Ectodermal cell (in vitro differentiated cells): ENCODE measurements at regions not wholly inside any gene's neighbourhood (a gene's known extent, or its start where the extent isn't known, plus 50 kb on each side); places are given as distances from the start of the nearest gene placed in this dataset.

Source experiments
- H3K27ac ChIP-seq: 2 replicates; pipeline ENCODE4 v1.7.0; 2013; ENCODE audit warnings: mild to moderate bottlenecking, low read depth, low read length; ENCODE audit not compliant: insufficient read depth, poor library complexity, severe bottlenecking
- H3K27me3 ChIP-seq: 2 replicates; pipeline ENCODE4 v1.7.0; 2013; ENCODE audit warnings: mild to moderate bottlenecking, low read length; ENCODE audit not compliant: insufficient read depth, control insufficient read depth, poor library complexity, severe bottlenecking
- H3K36me3 ChIP-seq: one replicate; pipeline ENCODE4 v1.7.0; 2013; ENCODE audit warnings: low read length; ENCODE audit not compliant: control insufficient read depth, insufficient read depth
- H3K4me1 ChIP-seq: one replicate; pipeline ENCODE4 v1.7.0; 2013; ENCODE audit warnings: low read length; ENCODE audit not compliant: control insufficient read depth, insufficient read depth
- H3K4me3 ChIP-seq: 2 replicates; pipeline ENCODE4 v1.7.0; 2013; ENCODE audit warnings: low read depth, low read length, control low read depth; ENCODE audit not compliant: insufficient read depth
- H3K9me3 ChIP-seq: 2 replicates; pipeline ENCODE4 v1.7.0; 2013; ENCODE audit warnings: mild to moderate bottlenecking, low read length, moderate library complexity; ENCODE audit not compliant: control insufficient read depth
- WGBS, 2 experiments: methylation state at CpG; one replicate each; pipeline ENCODE4 v1.1.7; 2013; ENCODE audit warnings: missing lambda C conversion rate in 2 of 2; 5-methylcytosine and 5-hydroxymethylcytosine counted together

DNA sequence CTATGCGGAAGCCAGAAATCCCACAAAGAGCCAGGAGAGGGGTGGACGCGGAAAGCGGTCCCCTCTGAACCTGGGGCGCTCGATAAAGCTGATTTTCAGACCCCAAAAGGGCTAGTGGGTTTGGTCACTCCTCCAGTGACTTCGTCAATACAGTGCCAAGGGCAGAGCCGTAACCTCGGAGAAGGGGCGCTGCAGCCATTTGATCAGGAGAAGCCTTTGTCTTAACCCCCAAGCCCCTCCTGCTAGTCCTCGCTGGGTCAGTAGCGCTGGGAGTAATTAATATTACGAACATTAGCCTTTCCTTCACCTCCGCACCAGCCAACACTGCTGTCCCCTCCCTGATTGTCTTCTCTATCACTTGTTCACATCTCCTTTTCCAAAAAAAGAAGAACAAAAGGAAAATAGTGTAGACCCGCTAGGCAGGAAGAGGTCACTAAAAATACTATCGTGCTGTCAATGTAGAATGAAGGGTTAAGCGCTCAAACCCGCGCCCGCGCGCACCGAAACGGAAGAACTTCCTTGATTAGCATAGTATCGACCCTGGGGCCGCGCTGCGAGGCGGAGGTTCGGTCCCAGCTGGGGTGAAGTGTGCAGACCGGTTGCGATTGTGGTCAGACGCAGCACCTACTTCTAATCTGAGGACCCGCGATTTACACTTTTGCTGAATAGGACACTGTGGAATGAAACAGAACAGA lies 63.2 kb upstream of the MAPRE2 start:
- Histone ChIP-seq H3K9me3 (no peaks in the 10 kb centered on the region), H3K27me3 (peaks cover 76% of the 10 kb centered on the region), H3K36me3 (no peaks in the 10 kb centered on the region), H3K4me3 (peak overlapping the region; percentile 62), H3K27ac (no peak overlapping the region), H3K4me1 (peaks cover 17% of the 10 kb centered on the region)
- 0 to 1% methylated on average over 34 to 35 of the region's 35 CpGs for WGBS, 2 experiments

DNA sequence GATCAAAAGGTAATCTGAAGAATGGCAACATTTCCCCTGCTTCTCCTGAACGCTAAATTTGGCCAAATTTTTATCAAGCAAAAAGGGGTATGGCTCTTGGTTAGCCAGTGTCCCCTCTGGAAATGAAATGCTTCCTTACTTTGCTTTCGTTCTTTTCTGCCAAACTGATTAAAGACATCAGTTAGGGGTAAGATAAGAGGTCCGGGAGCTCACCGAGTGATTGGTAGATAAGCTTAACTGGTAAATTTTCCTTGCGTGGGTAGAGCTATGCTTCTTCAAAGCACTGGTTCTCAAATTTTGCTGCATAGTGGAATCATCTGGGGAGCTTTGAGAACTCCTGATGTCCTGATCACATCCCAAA lies 62.7 kb upstream of the MAPRE2 start:
- peak overlapping the region; percentile 62 for H3K4me3 ChIP-seq
- no peaks in the 10 kb centered on the region for H3K36me3 ChIP-seq
- peaks cover 17% of the 10 kb centered on the region for H3K4me1 ChIP-seq
- 5 to 8% methylated on average over 5 of the region's 5 CpGs for WGBS, 2 experiments
- no peaks in the 10 kb centered on the region for H3K9me3 ChIP-seq
- no peak overlapping the region for H3K27ac ChIP-seq
- H3K27me3 ChIP-seq: peaks cover 71% of the 10 kb centered on the region

DNA sequence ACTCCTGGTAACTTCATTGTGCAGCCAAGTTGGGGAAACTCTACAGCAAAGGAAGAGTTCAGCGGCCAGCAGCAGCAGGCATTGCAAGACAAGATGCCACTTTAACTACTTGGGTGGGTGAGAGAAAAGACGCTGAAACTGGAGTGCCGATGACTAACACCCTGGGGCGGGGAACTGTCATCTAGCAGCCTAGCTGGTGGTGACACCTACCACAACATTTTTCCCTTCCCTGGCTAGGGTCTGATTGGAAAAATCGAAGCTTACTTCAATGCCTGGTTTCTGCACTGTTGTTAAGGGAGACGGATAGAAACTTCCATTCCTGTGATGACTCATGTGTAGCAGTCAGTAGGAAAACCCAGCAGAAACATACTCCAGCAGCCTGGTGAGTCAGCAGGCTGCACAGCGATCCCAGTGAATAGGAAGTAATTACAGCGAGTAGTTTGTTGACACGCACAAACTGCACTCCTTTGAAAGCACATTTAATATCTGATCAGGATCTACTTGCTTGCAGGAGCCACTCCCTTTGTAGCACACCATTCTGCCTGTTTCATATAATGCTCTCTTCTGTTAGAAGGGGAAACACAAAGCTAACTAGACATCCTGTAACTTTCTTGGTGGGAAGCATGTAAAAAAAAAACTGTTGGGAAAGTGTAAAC lies 62.1 kb upstream of the MAPRE2 start:
- no peak overlapping the region for H3K27ac ChIP-seq
- no peak overlapping the region for H3K4me3 ChIP-seq
- no peaks in the 10 kb centered on the region for H3K9me3 ChIP-seq
- H3K27me3 ChIP-seq: peaks cover 65% of the 10 kb centered on the region
- H3K4me1 ChIP-seq: peaks cover 17% of the 10 kb centered on the region
- 2 to 4% methylated on average over 9 of the region's 9 CpGs for WGBS, 2 experiments
- no peaks in the 10 kb centered on the region for H3K36me3 ChIP-seq

DNA sequence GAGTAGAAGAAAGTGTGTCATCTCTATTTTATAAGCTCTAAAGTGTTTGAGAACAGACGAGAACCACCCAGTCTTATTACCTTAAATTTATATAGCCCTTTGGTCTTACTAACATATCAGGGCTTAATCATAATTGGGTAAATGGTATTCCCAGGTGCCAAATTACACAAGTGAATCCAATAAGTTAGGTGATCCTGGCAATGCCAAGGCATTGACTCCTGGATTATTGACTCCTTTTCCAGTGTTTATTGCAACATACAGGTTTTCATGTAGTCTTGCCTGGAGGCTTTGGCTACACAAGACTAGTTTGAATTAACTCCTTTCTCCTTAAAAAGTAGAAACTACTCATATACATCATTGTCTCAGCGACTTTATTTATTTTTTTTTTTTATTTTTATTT lies 59.7 kb upstream of the MAPRE2 start:
- no peaks in the 10 kb centered on the region for H3K9me3 ChIP-seq
- H3K4me1 ChIP-seq: peaks cover 17% of the 10 kb centered on the region
- WGBS, 2 experiments: 80 to 100% methylated on average over 1 of the region's 2 CpGs
- H3K4me3 ChIP-seq: no peak overlapping the region
- peaks cover 41% of the 10 kb centered on the region for H3K27me3 ChIP-seq
- H3K27ac ChIP-seq: no peak overlapping the region
- H3K36me3 ChIP-seq: no peaks in the 10 kb centered on the region

DNA sequence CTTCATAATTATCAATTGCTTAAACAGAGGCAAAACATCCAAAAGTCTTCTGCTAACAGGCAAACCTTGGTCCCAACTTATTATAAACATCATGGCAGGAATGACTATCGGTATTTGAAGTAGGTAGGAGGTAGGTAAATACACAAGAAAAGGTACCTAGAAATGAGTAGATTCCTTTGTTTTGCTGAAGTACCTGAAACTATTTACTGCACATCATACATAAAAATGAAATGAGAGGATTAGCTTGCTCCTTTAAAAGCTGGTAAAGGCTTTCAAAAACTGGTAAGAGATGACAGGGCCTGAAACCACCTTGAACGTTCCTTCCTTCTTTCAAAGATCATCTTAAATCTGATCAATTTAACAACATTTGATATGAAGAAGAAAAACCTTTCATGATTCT lies 55.2 kb upstream of the MAPRE2 start:
- Histone ChIP-seq H3K4me3 (no peak overlapping the region), H3K4me1 (no peaks in the 10 kb centered on the region), H3K27me3 (no peaks in the 10 kb centered on the region), H3K27ac (no peak overlapping the region), H3K36me3 (no peaks in the 10 kb centered on the region), H3K9me3 (no peaks in the 10 kb centered on the region)
- 86 to 94% methylated on average over 1 of the region's 2 CpGs for WGBS, 2 experiments

DNA sequence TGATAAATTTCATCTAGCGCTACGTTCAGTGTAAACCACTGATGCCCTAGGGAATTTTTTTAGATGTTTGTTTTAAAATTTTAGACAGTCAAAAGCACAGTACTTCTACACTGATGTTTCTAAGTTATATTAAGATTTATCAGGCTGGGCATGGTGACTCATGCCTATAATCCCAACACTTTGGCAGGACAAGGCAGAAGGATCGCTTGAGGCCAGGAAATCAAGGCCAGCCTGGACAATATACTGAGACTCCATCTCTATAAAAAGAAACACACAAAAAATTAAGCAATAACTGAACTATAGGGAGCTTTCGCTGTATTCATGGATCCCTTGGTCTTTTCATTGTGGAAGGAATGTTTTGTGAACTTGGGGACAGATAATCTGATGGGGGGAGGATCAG lies 50.6 kb upstream of the MAPRE2 start:
- Histone ChIP-seq H3K36me3 (no peaks in the 10 kb centered on the region), H3K4me1 (no peaks in the 10 kb centered on the region), H3K9me3 (no peaks in the 10 kb centered on the region), H3K27ac (no peak overlapping the region), H3K27me3 (no peaks in the 10 kb centered on the region), H3K4me3 (no peak overlapping the region)
- WGBS, 2 experiments: 90 to 98% methylated on average over 4 of the region's 4 CpGs

DNA sequence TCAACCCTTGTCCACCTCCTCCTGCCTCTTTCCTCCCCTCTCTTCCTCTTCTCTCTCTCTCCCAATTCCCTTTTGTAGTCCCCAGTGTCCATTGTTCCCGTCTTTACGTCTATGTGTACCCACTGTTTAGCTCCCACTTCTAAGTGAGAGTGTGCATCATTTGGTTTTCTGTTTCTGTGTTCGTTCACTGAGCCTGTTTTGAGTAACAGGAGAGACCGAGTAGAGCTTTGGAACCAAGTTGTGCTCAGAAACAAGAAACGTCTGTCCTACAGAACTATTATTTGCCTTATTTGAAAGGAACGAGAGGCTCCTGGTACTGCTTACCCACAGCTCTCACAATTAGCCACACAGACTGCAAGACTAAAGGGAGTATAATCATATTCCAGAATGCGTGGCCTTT lies 50.1 kb upstream of the MAPRE2 start:
- WGBS, 2 experiments: 91 to 92% methylated on average over 7 of the region's 7 CpGs
- no peak overlapping the region for H3K4me3 ChIP-seq
- H3K27ac ChIP-seq: no peak overlapping the region
- no peaks in the 10 kb centered on the region for H3K27me3 ChIP-seq
- H3K4me1 ChIP-seq: no peaks in the 10 kb centered on the region
- no peaks in the 10 kb centered on the region for H3K36me3 ChIP-seq
- no peaks in the 10 kb centered on the region for H3K9me3 ChIP-seq
